Breast epithelium (tissue), 4 donors: ENCODE measurements at regions not wholly inside any gene's neighbourhood (a gene's known extent, or its start where the extent isn't known, plus 50 kb on each side); places are given as distances from the start of the nearest gene placed in this dataset.
"Not testable (repeated sequence)": the region's sequence is repeated elsewhere in the genome, so short reads cannot be mapped to it uniquely, and the experiment has no call there.

Experiments used
- DNase-seq, 2 donors: peaks; one replicate each; pipeline ENCODE4 v3.0.0-alpha.2; 2019; ENCODE audit warnings: low spot score in 2 of 2
- H3K27ac ChIP-seq, 2 donors: fragments of 200-600 bp; sonication (generic) in 1 of 2; one replicate each; pipeline ENCODE4 v1.5.1; 2016 to 2019; ENCODE audit warnings: mild to moderate bottlenecking in 1 of 2
- H3K27me3 ChIP-seq, 2 donors: fragments of 200-600 bp; sonication (generic) in 1 of 2; one replicate each; pipeline versions ENCODE4 v1.5.1 to v1.6.0; 2017 to 2019; ENCODE audit warnings: control low read depth in 1 of 2, mild to moderate bottlenecking in 1 of 2
- H3K36me3 ChIP-seq: fragments of 200-600 bp; one replicate; pipeline ENCODE4 v1.5.1; 2019
- H3K4me1 ChIP-seq, 2 donors: fragments of 200-600 bp; sonication (generic); one replicate each; pipeline ENCODE4 v1.5.1; 2016 to 2019; ENCODE audit warnings: control low read depth in 1 of 2
- H3K4me3 ChIP-seq, 3 donors: fragments of 200-600 bp; sonication (generic); 1 replicate in 2 of 3; 2 replicates in 1 of 3; pipeline ENCODE4 v1.5.1; 2016 to 2019; ENCODE audit warnings: mild to moderate bottlenecking in 3 of 3, moderate library complexity in 2 of 3
- H3K9me3 ChIP-seq, 2 donors: fragments of 200-600 bp; sonication (generic) in 1 of 2; one replicate each; pipeline ENCODE4 v1.5.1; 2016 to 2019; ENCODE audit warnings: control low read depth in 1 of 2
- POLR2A ChIP-seq: fragments of 450-650 bp; IDR thresholded peaks from one replicate; pipeline ENCODE4 v1.6.1; 2016; ENCODE audit warnings: antibody characterized with exemption, mild to moderate bottlenecking, moderate library complexity
- POLR2AphosphoS5 ChIP-seq, 3 donors: sonication (generic); formaldehyde crosslinking; IDR thresholded peaks; one replicate each; pipeline ENCODE4 v1.6.1; 2017; ENCODE audit warnings: antibody characterized with exemption in 3 of 3
- intact Hi-C: fragments of 100-400 bp; cut with DNase I; formaldehyde crosslinking; loops from one replicate; pipeline ENCODE4 v1.15.1; 2023; ENCODE audit warnings: low total_unique reads
- TF ChIP-seq, protein P1 (sequence below), 3 donors: fragments of 450-650 bp; IDR thresholded peaks; one replicate each; pipeline ENCODE4 v1.5.1; 2016 to 2017; ENCODE audit warnings: antibody characterized with exemption in 3 of 3, mild to moderate bottlenecking in 3 of 3, moderate library complexity in 3 of 3

- H3K9me3 ChIP-seq, intact Hi-C loops, H3K4me3 ChIP-seq, H3K36me3 ChIP-seq, H3K4me1 ChIP-seq, DNase-seq, H3K27ac ChIP-seq, H3K27me3 ChIP-seq: not testable (repeated sequence)
These were observed 60.3 kb upstream of the NMU start for GRCh38 chr4:55696424-55696823.

DNA sequence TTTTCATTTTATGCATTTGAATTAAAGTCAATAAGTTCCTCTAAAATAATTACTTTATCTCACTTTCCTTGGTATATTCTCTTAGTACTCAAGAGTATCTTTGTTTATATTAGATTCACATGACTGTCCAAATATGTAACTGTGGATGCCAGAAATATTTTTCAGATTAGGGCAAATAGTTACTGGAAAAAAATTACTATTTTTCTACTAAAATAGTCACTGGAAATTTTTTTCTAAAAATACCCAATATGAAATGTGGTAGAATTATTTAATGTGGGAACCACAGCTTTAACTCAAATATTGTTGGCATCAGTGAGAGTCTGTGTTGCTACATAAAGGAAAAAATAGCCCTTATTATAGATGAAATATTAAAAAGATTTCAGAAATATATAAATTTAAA lies 70.4 kb upstream of the NMU start:
- DNase-seq, result no peak
- TF ChIP-seq, protein P1, sequence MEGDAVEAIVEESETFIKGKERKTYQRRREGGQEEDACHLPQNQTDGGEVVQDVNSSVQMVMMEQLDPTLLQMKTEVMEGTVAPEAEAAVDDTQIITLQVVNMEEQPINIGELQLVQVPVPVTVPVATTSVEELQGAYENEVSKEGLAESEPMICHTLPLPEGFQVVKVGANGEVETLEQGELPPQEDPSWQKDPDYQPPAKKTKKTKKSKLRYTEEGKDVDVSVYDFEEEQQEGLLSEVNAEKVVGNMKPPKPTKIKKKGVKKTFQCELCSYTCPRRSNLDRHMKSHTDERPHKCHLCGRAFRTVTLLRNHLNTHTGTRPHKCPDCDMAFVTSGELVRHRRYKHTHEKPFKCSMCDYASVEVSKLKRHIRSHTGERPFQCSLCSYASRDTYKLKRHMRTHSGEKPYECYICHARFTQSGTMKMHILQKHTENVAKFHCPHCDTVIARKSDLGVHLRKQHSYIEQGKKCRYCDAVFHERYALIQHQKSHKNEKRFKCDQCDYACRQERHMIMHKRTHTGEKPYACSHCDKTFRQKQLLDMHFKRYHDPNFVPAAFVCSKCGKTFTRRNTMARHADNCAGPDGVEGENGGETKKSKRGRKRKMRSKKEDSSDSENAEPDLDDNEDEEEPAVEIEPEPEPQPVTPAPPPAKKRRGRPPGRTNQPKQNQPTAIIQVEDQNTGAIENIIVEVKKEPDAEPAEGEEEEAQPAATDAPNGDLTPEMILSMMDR (IDR thresholded peaks at IDR 0.05), result no peak
- no peak for TF ChIP-seq POLR2AphosphoS5 (IDR thresholded peaks at IDR 0.05)
- no peak for TF ChIP-seq POLR2A
- H3K9me3 ChIP-seq, result no peaks in the 10 kb centered on the region
- intact Hi-C loops, result no loop called here
- peaks cover 0 to 4% of the 10 kb centered on the region in 2 donors for H3K27me3 ChIP-seq
- H3K36me3 ChIP-seq, result no peaks in the 10 kb centered on the region
- no peaks in the 10 kb centered on the region for H3K4me1 ChIP-seq
- H3K27ac ChIP-seq, result no peak overlapping the region
- H3K4me3 ChIP-seq, result no peak overlapping the region

GRCh38 chr4:55707507-55707906 lies 71.4 kb upstream of the NMU start:
- Histone ChIP-seq H3K27ac (no peak overlapping the region), H3K4me3 (no peak overlapping the region), H3K36me3 (no peaks in the 10 kb centered on the region), H3K4me1 (no peaks in the 10 kb centered on the region), H3K9me3 (no peaks in the 10 kb centered on the region), H3K27me3 (peaks cover 0 to 4% of the 10 kb centered on the region in 2 donors)
- no peak for DNase-seq
- intact Hi-C loops, result no loop called here
- TF ChIP-seq POLR2AphosphoS5 (IDR thresholded peaks at IDR 0.05), result no peak
- no peak for TF ChIP-seq POLR2A
- TF ChIP-seq, protein P1 (IDR thresholded peaks at IDR 0.05), result no peak

GRCh38 chr4:55707991-55708390 lies 71.9 kb upstream of the NMU start:
- H3K4me1 ChIP-seq, H3K27me3 ChIP-seq, H3K9me3 ChIP-seq, H3K4me3 ChIP-seq, intact Hi-C loops, H3K27ac ChIP-seq, H3K36me3 ChIP-seq, DNase-seq: not testable (repeated sequence)

- intact Hi-C loops, H3K9me3 ChIP-seq, H3K4me3 ChIP-seq, H3K27me3 ChIP-seq, DNase-seq, H3K4me1 ChIP-seq, H3K27ac ChIP-seq, H3K36me3 ChIP-seq: not testable (repeated sequence)
These were observed 76.7 kb upstream of the NMU start for GRCh38 chr4:55712835-55713234.

- no peak for DNase-seq
- intact Hi-C loops, result no loop called here
- no peak overlapping the region for H3K4me3 ChIP-seq
- H3K4me1 ChIP-seq, result no peaks in the 10 kb centered on the region
- H3K36me3 ChIP-seq, result no peaks in the 10 kb centered on the region
- H3K27me3 ChIP-seq, result no peaks in the 10 kb centered on the region
- H3K27ac ChIP-seq, result no peak overlapping the region
- TF ChIP-seq, protein P1 (IDR thresholded peaks at IDR 0.05), result no peak
- no peak for TF ChIP-seq POLR2AphosphoS5 (IDR thresholded peaks at IDR 0.05)
- H3K9me3 ChIP-seq, result no peaks in the 10 kb centered on the region
These were observed 85.6 kb upstream of the NMU start for GRCh38 chr4:55721651-55722050.

DNA sequence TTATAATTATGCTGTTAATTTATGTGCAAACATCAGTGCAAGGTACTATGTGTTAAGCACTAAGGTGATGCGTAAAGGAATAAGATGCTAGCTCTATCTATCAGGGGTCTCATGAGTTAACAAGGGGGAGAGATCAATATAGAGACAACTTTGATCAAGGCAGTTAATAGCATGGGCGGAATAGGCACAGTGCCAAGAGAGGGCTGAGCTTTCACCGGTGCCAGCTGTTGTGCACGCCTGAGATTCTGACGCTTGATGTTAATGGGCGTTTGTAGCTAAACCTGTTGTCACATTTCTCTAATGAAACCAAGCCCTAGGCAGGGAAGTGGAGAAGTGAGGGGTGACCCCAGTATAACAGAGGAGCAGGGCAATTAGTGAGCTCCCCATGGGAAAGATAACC lies 86.0 kb upstream of the NMU start:
- intact Hi-C loops, result no loop called here
- H3K4me3 ChIP-seq, result no peak overlapping the region
- no peak for TF ChIP-seq POLR2AphosphoS5 (IDR thresholded peaks at IDR 0.05)
- no peaks in the 10 kb centered on the region for H3K36me3 ChIP-seq
- no peak overlapping the region for H3K27ac ChIP-seq
- no peaks in the 10 kb centered on the region for H3K27me3 ChIP-seq
- H3K9me3 ChIP-seq, result no peaks in the 10 kb centered on the region
- no peak for DNase-seq
- no peaks in the 10 kb centered on the region for H3K4me1 ChIP-seq
